Prostate gland (tissue), 2 donors: ENCODE measurements at regions not wholly inside any gene's neighbourhood (a gene's known extent, or its start where the extent isn't known, plus 50 kb on each side); places are given as distances from the start of the nearest gene placed in this dataset.
A peak's percentile ranks its signal among the peaks of the same experiment; 100 is the strongest.

Experiments used
- DNase-seq: peaks from one replicate; pipeline ENCODE4 v3.0.0-alpha.2; 2019; ENCODE audit warnings: low spot score
- H3K27ac ChIP-seq, 2 donors: fragments of 200-600 bp; sonication (generic); 2 replicates each; pipeline ENCODE4 v1.5.1; 2017 to 2019
- H3K27me3 ChIP-seq: fragments of 200-600 bp; sonication (generic); replicated peaks from 2 replicates; pipeline ENCODE4 v1.5.1; 2019; ENCODE audit not compliant: insufficient read depth
- H3K36me3 ChIP-seq, 2 donors: fragments of 200-600 bp; sonication (generic); 1 replicate in 1 of 2; 2 replicates in 1 of 2; pipeline versions ENCODE4 v1.5.1 to v1.8.1; 2017 to 2019
- H3K4me1 ChIP-seq: fragments of 200-600 bp; sonication (generic); replicated peaks from 2 replicates; pipeline ENCODE4 v1.5.1; 2019
- H3K4me3 ChIP-seq, 2 donors: fragments of 200-600 bp; sonication (generic); 2 replicates each; pipeline ENCODE4 v1.5.1; 2017 to 2019
- H3K9me3 ChIP-seq: fragments of 200-600 bp; sonication (generic); 2 replicates; pipeline ENCODE4 v1.5.1; 2017
- CTCF ChIP-seq, 4 experiments: fragments of 200-600 bp in 2 of 4; fragments of 450-650 bp in 2 of 4; sonication (generic) in 2 of 4; IDR thresholded peaks; 1 replicate in 3 of 4; 2 replicates in 1 of 4; pipeline ENCODE4 v1.5.1; 2016 to 2019; ENCODE audit warnings: antibody characterized with exemption in 4 of 4, mild to moderate bottlenecking in 2 of 4, moderate library complexity in 2 of 4
- POLR2A ChIP-seq: fragments of 450-650 bp; IDR thresholded peaks from one replicate; pipeline ENCODE4 v1.6.1; 2016; ENCODE audit warnings: antibody characterized with exemption, mild to moderate bottlenecking
- POLR2AphosphoS5 ChIP-seq: sonication (generic); formaldehyde crosslinking; IDR thresholded peaks from one replicate; pipeline ENCODE4 v1.6.1; 2017; ENCODE audit warnings: antibody characterized with exemption
- WGBS: methylation state at CpG from one replicate; pipeline ENCODE4 v1.1.5; 2018; 5-methylcytosine and 5-hydroxymethylcytosine counted together
- intact Hi-C: fragments of 100-400 bp; cut with DNase I; formaldehyde crosslinking; loops from one replicate; pipeline ENCODE4 v1.14.2; 2022

- no peak for DNase-seq
- TF ChIP-seq CTCF (IDR thresholded peaks at IDR 0.05) (no peak), POLR2AphosphoS5 (no peak), POLR2A (no peak)
- intact Hi-C loops: no loop called here
- Histone ChIP-seq H3K4me1 (no peaks in the 10 kb centered on the region), H3K9me3 (no peaks in the 10 kb centered on the region), H3K27ac (no peak overlapping the region), H3K36me3 (no peaks in the 10 kb centered on the region), H3K4me3 (no peak overlapping the region), H3K27me3 (no peaks in the 10 kb centered on the region)
- WGBS: 71% methylated on average over 1 of the region's 1 CpG
Observed at GRCh38 chr2:12879649-12880048, 162.9 kb downstream of the TRIB2 start.

DNA sequence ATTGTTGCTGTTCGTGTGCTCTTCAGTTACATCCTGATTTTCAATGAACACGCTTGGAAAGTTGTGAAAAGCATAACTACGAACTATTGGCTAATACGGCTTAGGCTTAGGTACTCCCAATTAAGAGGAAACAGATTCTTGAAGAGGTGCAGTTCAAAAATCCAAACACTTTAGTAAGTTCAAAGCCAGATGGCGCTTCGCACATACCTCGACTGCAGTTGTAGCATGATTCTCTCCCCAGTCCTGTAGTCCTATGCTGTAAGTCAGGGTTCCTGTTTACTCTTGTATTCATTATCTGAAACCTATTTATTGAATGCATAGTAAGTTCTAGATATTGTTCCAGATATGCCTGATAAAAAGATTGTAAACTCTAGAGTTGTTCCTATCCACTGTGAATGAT is 165.2 kb downstream of the TRIB2 start:
- no peaks in the 10 kb centered on the region for H3K27me3 ChIP-seq
- intact Hi-C loops: no loop called here
- TF ChIP-seq POLR2A: no peak
- peak in 1 of 4 experiments; percentile 11 for TF ChIP-seq CTCF (IDR thresholded peaks at IDR 0.05)
- no peak for TF ChIP-seq POLR2AphosphoS5
- no peaks in the 10 kb centered on the region for H3K4me1 ChIP-seq
- no peaks in the 10 kb centered on the region for H3K36me3 ChIP-seq
- no peak overlapping the region for H3K4me3 ChIP-seq
- no peak for DNase-seq
- no peaks in the 10 kb centered on the region for H3K9me3 ChIP-seq
- WGBS: 60% methylated on average over 7 of the region's 7 CpGs
- H3K27ac ChIP-seq: peak overlapping the region in 1 of 2 donors; percentile 47

DNA sequence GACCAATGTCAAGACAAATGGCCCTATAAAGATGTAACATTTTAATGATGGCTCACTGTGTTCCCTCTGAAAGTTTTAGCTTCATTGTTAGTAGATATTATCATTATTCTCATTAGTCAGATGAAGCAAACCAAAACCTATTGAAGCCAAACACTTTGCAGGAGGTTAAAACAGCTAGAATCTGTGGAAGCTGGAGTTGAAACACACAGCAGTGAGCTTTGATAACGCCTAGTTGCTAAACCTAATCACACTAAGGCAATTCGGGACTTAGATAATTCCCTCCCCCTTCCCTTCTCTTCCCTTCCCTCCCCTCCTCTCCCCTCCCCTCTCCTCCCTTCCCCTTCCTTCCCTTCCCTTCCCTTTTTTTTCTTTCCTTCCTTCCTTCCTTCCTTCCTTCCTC is 165.7 kb downstream of the TRIB2 start:
- H3K36me3 ChIP-seq: no peaks in the 10 kb centered on the region
- peak overlapping the region in 1 of 2 donors; percentile 47 for H3K27ac ChIP-seq
- peak in 1 of 4 experiments; percentile 4 for TF ChIP-seq CTCF (IDR thresholded peaks at IDR 0.05)
- TF ChIP-seq POLR2A: no peak
- peak; percentile 57 for TF ChIP-seq POLR2AphosphoS5
- WGBS: 29% methylated on average over 2 of the region's 2 CpGs
- DNase-seq: no peak
- H3K4me1 ChIP-seq: no peaks in the 10 kb centered on the region
- H3K27me3 ChIP-seq: no peaks in the 10 kb centered on the region
- intact Hi-C loops: no loop called here
- H3K9me3 ChIP-seq: no peaks in the 10 kb centered on the region
- H3K4me3 ChIP-seq: no peak overlapping the region

- Histone ChIP-seq H3K9me3 (no peaks in the 10 kb centered on the region), H3K27me3 (no peaks in the 10 kb centered on the region), H3K4me1 (no peaks in the 10 kb centered on the region), H3K4me3 (no peak overlapping the region), H3K36me3 (no peaks in the 10 kb centered on the region), H3K27ac (no peak overlapping the region)
- WGBS: 67% methylated on average over 2 of the region's 2 CpGs
- TF ChIP-seq POLR2AphosphoS5 (no peak), POLR2A (no peak), CTCF (IDR thresholded peaks at IDR 0.05) (no peak)
- intact Hi-C loops: no loop called here
- DNase-seq: no peak
Observed at GRCh38 chr2:12883906-12884305, 167.2 kb downstream of the TRIB2 start.

DNA sequence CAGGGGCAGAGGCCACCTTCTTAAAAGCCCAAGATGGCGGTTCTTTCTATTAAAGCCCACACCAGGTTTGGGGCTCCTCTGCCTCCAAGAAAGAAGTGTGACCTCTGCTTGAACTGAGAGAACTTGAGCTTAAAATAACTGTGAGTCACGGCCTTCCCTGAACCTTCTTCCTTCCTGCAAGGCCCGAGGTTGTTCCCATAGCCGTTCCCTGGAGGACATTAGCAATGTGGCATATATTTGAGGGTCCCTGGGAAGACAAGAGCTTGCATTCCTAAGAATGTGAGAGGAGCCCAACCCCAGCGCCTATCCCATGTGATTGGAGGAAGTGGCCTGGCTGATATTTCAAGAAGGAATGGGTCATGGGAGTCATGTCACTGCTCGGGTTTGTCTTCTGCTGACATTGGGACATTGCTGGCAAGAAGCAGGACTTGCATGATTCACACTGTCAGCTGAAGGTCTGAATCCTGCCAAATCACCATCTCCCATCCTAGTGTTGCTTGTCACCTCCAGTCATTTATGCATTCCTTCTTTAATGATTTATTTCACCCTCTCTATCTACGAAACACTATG is 168.1 kb downstream of the TRIB2 start:
- H3K9me3 ChIP-seq: no peaks in the 10 kb centered on the region
- H3K4me3 ChIP-seq: no peak overlapping the region
- H3K27me3 ChIP-seq: no peaks in the 10 kb centered on the region
- H3K27ac ChIP-seq: no peak overlapping the region
- no peaks in the 10 kb centered on the region for H3K4me1 ChIP-seq
- WGBS: 74% methylated on average over 7 of the region's 7 CpGs
- TF ChIP-seq POLR2AphosphoS5: no peak
- intact Hi-C loops: no loop called here
- H3K36me3 ChIP-seq: no peaks in the 10 kb centered on the region
- DNase-seq: no peak
